ENCODE measurements at regions not wholly inside any gene's neighbourhood (a gene's known extent, or its start where the extent isn't known, plus 50 kb on each side); places are given as distances from the start of the nearest gene placed in this dataset.

DNA sequence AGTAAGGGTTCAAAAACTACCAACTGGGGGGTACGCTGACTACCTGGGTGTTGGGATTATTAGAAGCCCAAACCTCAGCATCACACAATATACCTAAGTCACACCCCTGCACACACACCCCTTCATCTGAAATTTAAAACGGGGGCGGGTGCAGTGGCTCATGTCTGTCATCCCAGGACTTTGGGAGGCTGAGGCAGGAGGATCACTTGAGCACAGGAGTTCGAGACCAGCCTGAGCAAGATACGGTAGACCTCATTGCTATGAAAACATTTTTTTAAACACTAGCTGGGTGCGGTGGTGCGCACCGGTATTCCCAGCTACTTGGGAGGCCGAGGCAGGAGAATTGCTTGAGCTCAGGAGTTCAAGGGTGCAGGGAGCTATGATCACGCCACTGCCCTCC, 331.0 kb downstream of the ASMT start:
- no peak for TF ChIP-seq POLR2A (IDR thresholded peaks at IDR 0.05; ENCODE audit: low read depth, low read length)
- no peak for TF ChIP-seq TAF1 (IDR thresholded peaks at IDR 0.05; ENCODE audit: borderline replicate concordance, low read depth, low read length)
- no peak for TF ChIP-seq POLR2AphosphoS5 (IDR thresholded peaks at IDR 0.05; ENCODE audit: low read depth, low read length)

Data from GM12892 (cell line).